ENCODE measurements at regions not wholly inside any gene's neighbourhood (a gene's known extent, or its start where the extent isn't known, plus 50 kb on each side); places are given as distances from the start of the nearest gene placed in this dataset.

GRCh38 chr7:46654546-46655443 lies 733.7 kb upstream of the IGFBP3 start:
- DNase-seq = no peak

GRCh38 chr7:46653848-46654247 lies 732.8 kb upstream of the IGFBP3 start:
- DNase-seq = no peak

GRCh38 chr7:46652317-46652716 lies 731.2 kb upstream of the IGFBP3 start:
- DNase-seq = no peak

GRCh38 chr7:46651561-46652088 lies 730.6 kb upstream of the IGFBP3 start:
- DNase-seq = no peak

GRCh38 chr7:46651070-46651469 lies 730.0 kb upstream of the IGFBP3 start:
- DNase-seq = no peak

- DNase-seq = no peak
These were observed 728.8 kb upstream of the IGFBP3 start for GRCh38 chr7:46649876-46650275.

GRCh38 chr7:46637793-46638735 lies 717.0 kb upstream of the IGFBP3 start:
- DNase-seq = no peak

GRCh38 chr7:46636022-46636421 lies 715.0 kb upstream of the IGFBP3 start:
- no peak for DNase-seq

GRCh38 chr7:46633630-46634240 lies 712.7 kb upstream of the IGFBP3 start:
- no peak for DNase-seq

GRCh38 chr7:46633200-46633599 lies 712.1 kb upstream of the IGFBP3 start:
- DNase-seq = no peak

GRCh38 chr7:46630031-46630430 lies 709.0 kb upstream of the IGFBP3 start:
- DNase-seq = no peak

- no peak for DNase-seq
These were observed 707.3 kb upstream of the IGFBP3 start for GRCh38 chr7:46628389-46628788.

GRCh38 chr7:46626691-46627310 lies 705.7 kb upstream of the IGFBP3 start:
- DNase-seq = no peak

GRCh38 chr7:46626261-46626660 lies 705.2 kb upstream of the IGFBP3 start:
- no peak for DNase-seq

- no peak for DNase-seq
These were observed 704.0 kb upstream of the IGFBP3 start for GRCh38 chr7:46625032-46625431.

GRCh38 chr7:46622251-46622650 lies 701.2 kb upstream of the IGFBP3 start:
- no peak for DNase-seq

GRCh38 chr7:46619723-46620310 lies 698.7 kb upstream of the IGFBP3 start:
- no peak for DNase-seq

- no peak for DNase-seq
These were observed 695.6 kb upstream of the IGFBP3 start for GRCh38 chr7:46616636-46617035.

GRCh38 chr7:46613551-46613950 lies 692.5 kb upstream of the IGFBP3 start:
- no peak for DNase-seq

GRCh38 chr7:46613116-46613515 lies 692.0 kb upstream of the IGFBP3 start:
- no peak for DNase-seq

- no peak for DNase-seq
These were observed 690.4 kb upstream of the IGFBP3 start for GRCh38 chr7:46611508-46611907.

- no peak for DNase-seq
These were observed 689.7 kb upstream of the IGFBP3 start for GRCh38 chr7:46610746-46611145.

All from bone marrow (tissue), 2 donors.